SK-N-SH (cell line): ENCODE measurements at regions not wholly inside any gene's neighbourhood (a gene's known extent, or its start where the extent isn't known, plus 50 kb on each side); places are given as distances from the start of the nearest gene placed in this dataset.

Experiments
- CTCF ChIA-PET: fragments of 300-600, 350-600 bp; formaldehyde crosslinking; extraction: SDS; loops from one replicate; lab custom pipeline; 2021; lab: Yijun Ruan, JAX
- POLR2A ChIA-PET: fragments of 350-600 bp; sonication (Branson Sonifier 250); formaldehyde crosslinking; extraction: SDS; loops from one replicate; lab custom pipeline; 2020; ENCODE audit warnings: antibody characterized with exemption, inconsistent platforms; lab: Yijun Ruan, JAX
- DNase-seq: peaks from one replicate; pipeline ENCODE4 v3.0.0; 2012
- H2AFZ ChIP-seq: fragments of 200-600 bp; sonication (generic); 2 replicates; pipeline ENCODE4 v1.8.1; 2016; ENCODE audit warnings: antibody characterized with exemption, mild to moderate bottlenecking, low read depth
- H3F3A ChIP-seq: fragments of 200-600 bp; sonication (generic); replicated peaks from 2 replicates; pipeline ENCODE3; 2016; ENCODE audit warnings: antibody characterized with exemption, mild to moderate bottlenecking; ENCODE audit not compliant: insufficient read depth
- H3K27ac ChIP-seq, 2 experiments: fragments of 200-500 bp in 1 of 2; fragments of 200-600 bp in 1 of 2; sonication (Bioruptor generic) in 1 of 2; sonication (generic), shearing (Covaris generic) in 1 of 2; 2 replicates each; pipeline versions ENCODE4 v1.5.1 to v1.6.1; 2014 to 2016; ENCODE audit warnings: low read depth in 2 of 2, inconsistent platforms in 1 of 2, low read length in 1 of 2, mild to moderate bottlenecking in 1 of 2, mixed read lengths in 1 of 2
- H3K27me3 ChIP-seq: fragments of 200-600 bp; sonication (generic), shearing (Covaris generic); 2 replicates; pipeline ENCODE4 v1.6.1; 2016; ENCODE audit warnings: mixed run types; ENCODE audit not compliant: insufficient read depth
- H3K36me3 ChIP-seq, 2 experiments: fragments of 200-500 bp in 1 of 2; fragments of 200-600 bp in 1 of 2; sonication (Bioruptor generic) in 1 of 2; sonication (generic) in 1 of 2; replicated peaks in 1 of 2; 2 replicates each; pipeline versions ENCODE3 to v1.5.1; 2014 to 2016; ENCODE audit warnings: low read length in 1 of 2, mild to moderate bottlenecking in 1 of 2; ENCODE audit not compliant: insufficient read depth in 2 of 2, control insufficient read depth in 1 of 2
- H3K4me1 ChIP-seq, 2 experiments: fragments of 200-500 bp in 1 of 2; fragments of 200-600 bp in 1 of 2; sonication (Bioruptor generic) in 1 of 2; sonication (generic), shearing (Covaris generic) in 1 of 2; 2 replicates each; pipeline versions ENCODE4 v1.5.1 to v1.6.1; 2014 to 2016; ENCODE audit warnings: low read depth in 1 of 2, low read length in 1 of 2, mixed run types in 1 of 2; ENCODE audit not compliant: insufficient read depth in 2 of 2, control insufficient read depth in 1 of 2
- H3K4me2 ChIP-seq: fragments of 200-600 bp; sonication (generic), shearing (Covaris generic); 2 replicates; pipeline ENCODE4 v1.6.1; 2017; ENCODE audit warnings: mixed run types
- H3K4me3 ChIP-seq, 2 experiments: fragments of 200-500 bp in 1 of 2; fragments of 200-600 bp in 1 of 2; sonication (Bioruptor generic) in 1 of 2; sonication (generic), shearing (Covaris generic) in 1 of 2; 2 replicates each; pipeline versions ENCODE4 v1.5.1 to v1.8.1; 2014 to 2016; ENCODE audit warnings: low read depth in 2 of 2, inconsistent platforms in 1 of 2, low read length in 1 of 2, mild to moderate bottlenecking in 1 of 2, mixed read lengths in 1 of 2, moderate library complexity in 1 of 2
- H3K79me2 ChIP-seq: fragments of 200-600 bp; sonication (generic); 2 replicates; pipeline ENCODE4 v1.8.1; 2017; ENCODE audit warnings: mild to moderate bottlenecking; ENCODE audit not compliant: insufficient read depth
- H3K9ac ChIP-seq: fragments of 200-600 bp; sonication (generic); 2 replicates; pipeline ENCODE4 v1.6.1; 2017; ENCODE audit warnings: mixed run types
- H3K9me2 ChIP-seq: fragments of 200-600 bp; sonication (generic); 2 replicates; pipeline ENCODE4 v1.6.1; 2017; ENCODE audit warnings: mixed run types
- H3K9me3 ChIP-seq: fragments of 200-600 bp; sonication (generic); 2 replicates; pipeline ENCODE4 v1.6.1; 2017; ENCODE audit warnings: mixed run types, mild to moderate bottlenecking, moderate library complexity
- H4K20me1 ChIP-seq: fragments of 200-600 bp; sonication (generic); 2 replicates; pipeline ENCODE4 v1.6.1; 2017; ENCODE audit warnings: mild to moderate bottlenecking, mixed run types; ENCODE audit not compliant: insufficient read depth
- CTCF ChIP-seq: fragments of 200-600 bp; sonication (generic); IDR thresholded peaks from 2 replicates; pipeline ENCODE4 v1.6.1; 2017; ENCODE audit warnings: antibody characterized with exemption, mild to moderate bottlenecking, moderate library complexity
- ELF1 ChIP-seq: IDR thresholded peaks from 2 replicates; pipeline ENCODE4 v1.4.0; 2012
- EP300 ChIP-seq, 2 experiments: IDR thresholded peaks; 2 replicates each; pipeline versions ENCODE4 v1.4.0 to v1.6.1; 2012; ENCODE audit warnings: borderline replicate concordance in 1 of 2, low read depth in 1 of 2, low read length in 1 of 2
- FOXJ3 ChIP-seq: sonication (generic); formaldehyde crosslinking; IDR thresholded peaks from 2 replicates; pipeline ENCODE4 v1.5.1; 2020; ENCODE audit warnings: mild to moderate bottlenecking, missing genetic modification reagents
- GATA2 ChIP-seq: sonication (generic); formaldehyde crosslinking; IDR thresholded peaks from 2 replicates; pipeline ENCODE4 v1.5.0; 2020; ENCODE audit warnings: mild to moderate bottlenecking, missing genetic modification reagents
- JUND ChIP-seq: IDR thresholded peaks from 2 replicates; pipeline ENCODE4 v1.4.0; 2012
- MAX ChIP-seq: IDR thresholded peaks from 2 replicates; pipeline ENCODE4 v1.4.0; 2012; ENCODE audit warnings: low read depth
- MEF2A ChIP-seq: IDR thresholded peaks from 2 replicates; pipeline ENCODE4 v1.4.0; 2012; ENCODE audit warnings: low read depth, borderline replicate concordance
- MXI1 ChIP-seq: IDR thresholded peaks from 2 replicates; pipeline ENCODE4 v1.6.1; 2012; ENCODE audit warnings: mild to moderate bottlenecking, low read depth, low read length, improper control_type of control experiment
- RAD21 ChIP-seq: IDR thresholded peaks from 2 replicates; pipeline ENCODE4 v1.6.1; 2012; ENCODE audit warnings: mild to moderate bottlenecking, low read length
- RCOR1 ChIP-seq: fragments of 150-350 bp; IDR thresholded peaks from 2 replicates; pipeline ENCODE4 v1.6.1; 2017; ENCODE audit warnings: antibody characterized with exemption, low read length
- REST ChIP-seq: IDR thresholded peaks from 2 replicates; pipeline ENCODE4 v1.6.1; 2012; ENCODE audit warnings: mild to moderate bottlenecking, low read depth, low read length, moderate library complexity
- RFX5 ChIP-seq: IDR thresholded peaks from 2 replicates; pipeline ENCODE4 v1.6.1; 2012; ENCODE audit warnings: mild to moderate bottlenecking, improper control_type of control experiment, low read length
- SIN3A ChIP-seq: IDR thresholded peaks from 2 replicates; pipeline ENCODE4 v1.6.1; 2012; ENCODE audit warnings: low read depth, mild to moderate bottlenecking, low read length, moderate library complexity, borderline replicate concordance
- SMC3 ChIP-seq: IDR thresholded peaks from 2 replicates; pipeline ENCODE4 v1.6.1; 2012; ENCODE audit warnings: low read depth, low read length, improper control_type of control experiment
- TAF1 ChIP-seq: IDR thresholded peaks from 2 replicates; pipeline ENCODE4 v1.6.1; 2012; ENCODE audit warnings: low read depth, mild to moderate bottlenecking, low read length, moderate library complexity, borderline replicate concordance
- USF1 ChIP-seq: IDR thresholded peaks from 2 replicates; pipeline ENCODE4 v1.4.0; 2012; ENCODE audit warnings: low read depth, borderline replicate concordance
- YY1 ChIP-seq: IDR thresholded peaks from 2 replicates; pipeline ENCODE4 v1.4.0; 2012; ENCODE audit warnings: low read depth, mild to moderate bottlenecking
- WGBS: methylation state at CpG from one replicate; pipeline ENCODE4 v1.1.6; 2017; ENCODE audit warnings: low lambda C conversion rate; 5-methylcytosine and 5-hydroxymethylcytosine counted together
- TF ChIP-seq, protein P1 (sequence below): IDR thresholded peaks from 2 replicates; pipeline ENCODE4 v1.4.0; 2012; ENCODE audit warnings: low read depth, borderline replicate concordance

GRCh38 chr12:45138609-45139008 lies 77.3 kb upstream of the ANO6 start:
- no peaks in the 10 kb centered on the region for H3K27me3 ChIP-seq
- no peaks in the 10 kb centered on the region for H3K36me3 ChIP-seq
- H3K4me2 ChIP-seq, result no peak overlapping the region
- H3K27ac ChIP-seq, result no peak overlapping the region
- POLR2A ChIA-PET, result no interaction called here
- H2AFZ ChIP-seq, result no peak overlapping the region
- H3K4me1 ChIP-seq, result no peaks in the 10 kb centered on the region
- no peaks in the 10 kb centered on the region for H3K79me2 ChIP-seq
- no peak overlapping the region for H3K9ac ChIP-seq
- no peak for DNase-seq
- H3F3A ChIP-seq, result no peaks in the 10 kb centered on the region
- H4K20me1 ChIP-seq, result no peaks in the 10 kb centered on the region
- CTCF ChIA-PET, result interaction anchor here (0.9 to 1.8 kb wide), 2 partner anchors 8 to 16 kb away, joined by 3 to 4 read pairs; no protein-coding TSS in a partner anchor
- 4% methylated on average over 2 of the region's 2 CpGs for WGBS
- H3K9me2 ChIP-seq, result no peaks in the 10 kb centered on the region
- TF ChIP-seq RCOR1, result no peak
- no peak for TF ChIP-seq CTCF
- TF ChIP-seq EP300 (IDR thresholded peaks at IDR 0.05; ENCODE audit: borderline replicate concordance in 1 of 2, low read depth in 1 of 2, low read length in 1 of 2), result no peak
- TF ChIP-seq GATA2 (CRISPR knock-in tag), result no peak
- no peak for TF ChIP-seq USF1
- no peak for TF ChIP-seq FOXJ3 (CRISPR knock-in tag)
- TF ChIP-seq MEF2A, result no peak
- no peak for TF ChIP-seq MXI1
- TF ChIP-seq, protein P1, sequence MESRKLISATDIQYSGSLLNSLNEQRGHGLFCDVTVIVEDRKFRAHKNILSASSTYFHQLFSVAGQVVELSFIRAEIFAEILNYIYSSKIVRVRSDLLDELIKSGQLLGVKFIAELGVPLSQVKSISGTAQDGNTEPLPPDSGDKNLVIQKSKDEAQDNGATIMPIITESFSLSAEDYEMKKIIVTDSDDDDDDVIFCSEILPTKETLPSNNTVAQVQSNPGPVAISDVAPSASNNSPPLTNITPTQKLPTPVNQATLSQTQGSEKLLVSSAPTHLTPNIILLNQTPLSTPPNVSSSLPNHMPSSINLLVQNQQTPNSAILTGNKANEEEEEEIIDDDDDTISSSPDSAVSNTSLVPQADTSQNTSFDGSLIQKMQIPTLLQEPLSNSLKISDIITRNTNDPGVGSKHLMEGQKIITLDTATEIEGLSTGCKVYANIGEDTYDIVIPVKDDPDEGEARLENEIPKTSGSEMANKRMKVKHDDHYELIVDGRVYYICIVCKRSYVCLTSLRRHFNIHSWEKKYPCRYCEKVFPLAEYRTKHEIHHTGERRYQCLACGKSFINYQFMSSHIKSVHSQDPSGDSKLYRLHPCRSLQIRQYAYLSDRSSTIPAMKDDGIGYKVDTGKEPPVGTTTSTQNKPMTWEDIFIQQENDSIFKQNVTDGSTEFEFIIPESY, result no peak
- TF ChIP-seq MAX, result no peak
- TF ChIP-seq ELF1, result no peak
- H3K9me3 ChIP-seq, result no peaks in the 10 kb centered on the region
- H3K4me3 ChIP-seq, result no peak overlapping the region

DNA sequence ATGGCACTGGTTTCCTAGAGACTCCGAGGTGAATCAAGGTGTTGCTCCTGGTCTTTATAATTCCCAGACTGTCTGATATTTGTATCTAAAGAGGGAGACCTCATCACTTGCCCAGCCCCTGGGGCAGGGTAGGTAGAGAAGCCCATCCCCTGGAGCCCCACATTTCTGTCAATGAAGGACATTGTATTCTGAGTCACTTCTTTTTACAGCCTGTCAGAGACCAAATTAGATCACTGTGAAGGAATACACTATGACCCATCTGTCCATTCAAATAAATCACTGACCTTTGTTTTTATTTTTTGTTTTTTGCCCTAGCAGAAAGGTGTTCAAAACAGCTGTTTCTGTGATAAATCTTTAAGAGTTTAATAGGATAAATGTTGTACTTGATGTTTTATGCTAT lies 67.9 kb upstream of the ANO6 start:
- Histone ChIP-seq H3K36me3 (no peaks in the 10 kb centered on the region), H3K27ac (no peak overlapping the region), H3K9me3 (no peaks in the 10 kb centered on the region), H2AFZ (no peak overlapping the region), H3K4me3 (no peak overlapping the region), H4K20me1 (no peaks in the 10 kb centered on the region), H3K79me2 (no peaks in the 10 kb centered on the region), H3F3A (no peaks in the 10 kb centered on the region), H3K9me2 (no peaks in the 10 kb centered on the region), H3K4me2 (no peak overlapping the region), H3K4me1 (no peaks in the 10 kb centered on the region), H3K27me3 (no peaks in the 10 kb centered on the region), H3K9ac (no peak overlapping the region)
- ChIA-PET POLR2A (no interaction called here), CTCF (no interaction called here)
- no peak for TF ChIP-seq RFX5
- TF ChIP-seq REST, result no peak
- TF ChIP-seq JUND, result no peak
- TF ChIP-seq SIN3A, result no peak
- no peak for TF ChIP-seq MEF2A
- no peak for TF ChIP-seq MAX
- no peak for TF ChIP-seq SMC3
- TF ChIP-seq TAF1, result no peak
- TF ChIP-seq YY1, result no peak
- TF ChIP-seq RAD21, result no peak
- DNase-seq, result no peak
- WGBS, result 10% methylated on average over 1 of the region's 1 CpG
